SK-N-SH treated with all-trans-retinoic acid at 6 μM for 48 hours (cell line): ENCODE measurements at regions not wholly inside any gene's neighbourhood (a gene's known extent, or its start where the extent isn't known, plus 50 kb on each side); places are given as distances from the start of the nearest gene placed in this dataset.

Source experiments
- ATAC-seq: fragments of 200-7000 bp; cut with Tn5 transposase; 3 replicates; pipeline ENCODE4 v1.9.1; 2020; ENCODE audit warnings: mild to moderate bottlenecking, moderate library complexity
- ARNTL ChIP-seq: fragments of 450-650 bp; formaldehyde crosslinking; IDR thresholded peaks from 2 replicates; pipeline ENCODE4 v1.5.0; 2020; ENCODE audit warnings: low read depth, mild to moderate bottlenecking, moderate library complexity, borderline replicate concordance
- BACH2 ChIP-seq: fragments of 250-450 bp; sonication (Bioruptor Pico); IDR thresholded peaks from 2 replicates; pipeline ENCODE4 v1.9.0; 2021; ENCODE audit warnings: mild to moderate bottlenecking, borderline replicate concordance
- CREB5 ChIP-seq: fragments of 250-450 bp; sonication (Bioruptor Pico); IDR thresholded peaks from 2 replicates; pipeline ENCODE4 v1.5.1; 2020; ENCODE audit warnings: low read depth, mild to moderate bottlenecking, moderate library complexity
- CSRNP3 ChIP-seq: fragments of 250-450 bp; sonication (Bioruptor Pico); IDR thresholded peaks from 2 replicates; pipeline ENCODE4 v1.5.1; 2021; ENCODE audit warnings: mild to moderate bottlenecking, moderate library complexity
- ESRRG ChIP-seq: fragments of 250-450 bp; sonication (Bioruptor Pico); IDR thresholded peaks from 2 replicates; pipeline ENCODE4 v1.6.1; 2021; ENCODE audit warnings: mild to moderate bottlenecking
- GLIS3 ChIP-seq: fragments of 250-450 bp; sonication (Bioruptor Pico); IDR thresholded peaks from 2 replicates; pipeline ENCODE4 v1.5.0; 2020; ENCODE audit warnings: mild to moderate bottlenecking, moderate library complexity
- ISL1 ChIP-seq: fragments of 250-450 bp; sonication (Bioruptor Pico); IDR thresholded peaks from 2 replicates; pipeline ENCODE4 v2.1.2; 2022; ENCODE audit warnings: mild to moderate bottlenecking, moderate library complexity
- OSR1 ChIP-seq: fragments of 250-450 bp; sonication (Bioruptor Pico); IDR thresholded peaks from 2 replicates; pipeline ENCODE4 v1.8.0; 2022; ENCODE audit warnings: moderate library complexity, mild to moderate bottlenecking, inconsistent platforms
- PATZ1 ChIP-seq: fragments of 250-450 bp; sonication (Bioruptor Pico); IDR thresholded peaks from 2 replicates; pipeline ENCODE4 v1.8.0; 2020; ENCODE audit warnings: mild to moderate bottlenecking, moderate library complexity, borderline replicate concordance
- POU6F1 ChIP-seq: fragments of 250-450 bp; sonication (Bioruptor Pico); IDR thresholded peaks from 2 replicates; pipeline ENCODE4 v1.8.0; 2021; ENCODE audit warnings: low read depth, mild to moderate bottlenecking, moderate library complexity, borderline replicate concordance
- PPARA ChIP-seq: fragments of 250-450 bp; sonication (Bioruptor Pico); IDR thresholded peaks from 2 replicates; pipeline ENCODE4 v1.5.0; 2020; ENCODE audit warnings: mild to moderate bottlenecking, borderline replicate concordance
- RARB ChIP-seq: fragments of 250-450 bp; sonication (Bioruptor Pico); IDR thresholded peaks from 2 replicates; pipeline ENCODE4 v1.8.0; 2021; ENCODE audit warnings: mild to moderate bottlenecking, moderate library complexity
- SNAI2 ChIP-seq: fragments of 250-450 bp; sonication (Bioruptor Pico); IDR thresholded peaks from 2 replicates; pipeline ENCODE4 v1.5.0; 2020; ENCODE audit warnings: mild to moderate bottlenecking, moderate library complexity
- TCF4 ChIP-seq: fragments of 250-450 bp; sonication (Bioruptor Pico); IDR thresholded peaks from 2 replicates; pipeline ENCODE4 v1.8.0; 2021; ENCODE audit warnings: mild to moderate bottlenecking, moderate library complexity, borderline replicate concordance
- TOX ChIP-seq: fragments of 250-450 bp; sonication (Bioruptor Pico); IDR thresholded peaks from 2 replicates; pipeline ENCODE4 v1.8.0; 2021; ENCODE audit warnings: mild to moderate bottlenecking, moderate library complexity, borderline replicate concordance
- TSHZ2 ChIP-seq: fragments of 250-450 bp; sonication (Bioruptor Pico); IDR thresholded peaks from 2 replicates; pipeline ENCODE4 v1.5.0; 2020; ENCODE audit warnings: mild to moderate bottlenecking, moderate library complexity
- ZC3H10 ChIP-seq: fragments of 250-450 bp; sonication (Bioruptor Pico); IDR thresholded peaks from 2 replicates; pipeline ENCODE4 v1.5.1; 2021; ENCODE audit warnings: mild to moderate bottlenecking, moderate library complexity
- ZFP3 ChIP-seq: fragments of 250-450 bp; sonication (Bioruptor Pico); IDR thresholded peaks from 2 replicates; pipeline ENCODE4 v1.5.0; 2020; ENCODE audit warnings: mild to moderate bottlenecking, moderate library complexity
- ZFP30 ChIP-seq: fragments of 450-650 bp; formaldehyde crosslinking; IDR thresholded peaks from 2 replicates; pipeline ENCODE4 v1.5.0; 2022; ENCODE audit warnings: mild to moderate bottlenecking, moderate library complexity
- ZNF565 ChIP-seq: fragments of 450-650 bp; formaldehyde crosslinking; conservative IDR thresholded peaks from 2 replicates; pipeline ENCODE4 v1.5.0; 2020; ENCODE audit warnings: low read depth, mild to moderate bottlenecking, moderate library complexity
- ZNF70 ChIP-seq: fragments of 450-650 bp; formaldehyde crosslinking; IDR thresholded peaks from 2 replicates; pipeline ENCODE4 v1.5.0; 2020; ENCODE audit warnings: mild to moderate bottlenecking, moderate library complexity
- ZNF8 ChIP-seq: fragments of 450-650 bp; formaldehyde crosslinking; IDR thresholded peaks from 2 replicates; pipeline ENCODE4 v1.5.0; 2020; ENCODE audit warnings: mild to moderate bottlenecking, moderate library complexity

GRCh38 chr16:86642087-86642486 is 63.7 kb downstream of the FOXL1 start:
- TF ChIP-seq ISL1 (no peak), SNAI2 (CRISPR knock-in tag) (no peak), POU6F1 (CRISPR knock-in tag) (no peak), ARNTL (CRISPR knock-in tag) (no peak), ZNF70 (CRISPR knock-in tag) (no peak), OSR1 (CRISPR knock-in tag) (no peak), ZFP30 (no peak), TCF4 (no peak), ZNF8 (no peak), RARB (CRISPR knock-in tag) (no peak), PATZ1 (CRISPR knock-in tag) (no peak), ESRRG (CRISPR knock-in tag) (no peak), ZNF565 (CRISPR knock-in tag) (no peak), CREB5 (no peak), ZFP3 (CRISPR knock-in tag) (no peak), CSRNP3 (CRISPR knock-in tag) (no peak), TOX (no peak), ZC3H10 (no peak), TSHZ2 (no peak), BACH2 (CRISPR knock-in tag) (no peak)
- no peak for ATAC-seq

- TF ChIP-seq TOX = no peak
- TF ChIP-seq ZNF8 = no peak
- no peak for TF ChIP-seq PPARA (CRISPR knock-in tag)
- ATAC-seq = no peak
These were observed 65.3 kb downstream of the FOXL1 start for GRCh38 chr16:86643671-86644070.

GRCh38 chr16:86647561-86647960 is 69.2 kb downstream of the FOXL1 start:
- ATAC-seq = no peak
- TF ChIP-seq TCF4 (no peak), ZNF70 (CRISPR knock-in tag) (no peak), ZFP3 (CRISPR knock-in tag) (no peak), ESRRG (CRISPR knock-in tag) (no peak), SNAI2 (CRISPR knock-in tag) (no peak), CSRNP3 (CRISPR knock-in tag) (no peak), TSHZ2 (no peak), GLIS3 (CRISPR knock-in tag) (no peak), ZNF8 (no peak), ZC3H10 (no peak), RARB (CRISPR knock-in tag) (no peak), ZFP30 (no peak), ARNTL (CRISPR knock-in tag) (no peak), CREB5 (no peak), ZNF565 (CRISPR knock-in tag) (no peak)
